ENCODE measurements at regions not wholly inside any gene's neighbourhood (a gene's known extent, or its start where the extent isn't known, plus 50 kb on each side); places are given as distances from the start of the nearest gene placed in this dataset.

DNA sequence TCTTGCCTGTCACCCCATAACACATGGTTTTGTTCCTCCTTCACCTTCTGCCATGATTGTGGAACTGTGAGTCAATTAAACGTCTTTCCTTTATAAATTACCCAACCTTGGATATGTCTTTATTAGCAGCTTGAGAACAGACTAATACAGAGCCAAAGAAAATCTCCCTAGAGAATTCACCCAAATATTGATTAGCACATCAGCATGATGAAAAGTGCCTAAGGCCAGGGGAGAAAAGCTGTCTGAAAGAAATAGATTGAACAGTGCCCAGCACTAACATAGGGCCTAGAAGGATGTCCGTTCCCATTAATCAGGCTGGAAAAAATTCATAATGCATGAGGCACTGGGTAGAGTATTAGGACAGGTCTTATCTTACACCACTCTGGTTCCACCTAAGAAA, 111.9 kb upstream of the CALN1 start:
- DNase-seq (ENCODE audit: low read depth) = no peak
- TF ChIP-seq, protein P1, sequence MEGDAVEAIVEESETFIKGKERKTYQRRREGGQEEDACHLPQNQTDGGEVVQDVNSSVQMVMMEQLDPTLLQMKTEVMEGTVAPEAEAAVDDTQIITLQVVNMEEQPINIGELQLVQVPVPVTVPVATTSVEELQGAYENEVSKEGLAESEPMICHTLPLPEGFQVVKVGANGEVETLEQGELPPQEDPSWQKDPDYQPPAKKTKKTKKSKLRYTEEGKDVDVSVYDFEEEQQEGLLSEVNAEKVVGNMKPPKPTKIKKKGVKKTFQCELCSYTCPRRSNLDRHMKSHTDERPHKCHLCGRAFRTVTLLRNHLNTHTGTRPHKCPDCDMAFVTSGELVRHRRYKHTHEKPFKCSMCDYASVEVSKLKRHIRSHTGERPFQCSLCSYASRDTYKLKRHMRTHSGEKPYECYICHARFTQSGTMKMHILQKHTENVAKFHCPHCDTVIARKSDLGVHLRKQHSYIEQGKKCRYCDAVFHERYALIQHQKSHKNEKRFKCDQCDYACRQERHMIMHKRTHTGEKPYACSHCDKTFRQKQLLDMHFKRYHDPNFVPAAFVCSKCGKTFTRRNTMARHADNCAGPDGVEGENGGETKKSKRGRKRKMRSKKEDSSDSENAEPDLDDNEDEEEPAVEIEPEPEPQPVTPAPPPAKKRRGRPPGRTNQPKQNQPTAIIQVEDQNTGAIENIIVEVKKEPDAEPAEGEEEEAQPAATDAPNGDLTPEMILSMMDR (conservative IDR thresholded peaks at IDR 0.05; ENCODE audit: low read depth, low read length) = no peak
- H3K4me3 ChIP-seq (ENCODE audit: low read depth, low read length) = no peak overlapping the region

DNA sequence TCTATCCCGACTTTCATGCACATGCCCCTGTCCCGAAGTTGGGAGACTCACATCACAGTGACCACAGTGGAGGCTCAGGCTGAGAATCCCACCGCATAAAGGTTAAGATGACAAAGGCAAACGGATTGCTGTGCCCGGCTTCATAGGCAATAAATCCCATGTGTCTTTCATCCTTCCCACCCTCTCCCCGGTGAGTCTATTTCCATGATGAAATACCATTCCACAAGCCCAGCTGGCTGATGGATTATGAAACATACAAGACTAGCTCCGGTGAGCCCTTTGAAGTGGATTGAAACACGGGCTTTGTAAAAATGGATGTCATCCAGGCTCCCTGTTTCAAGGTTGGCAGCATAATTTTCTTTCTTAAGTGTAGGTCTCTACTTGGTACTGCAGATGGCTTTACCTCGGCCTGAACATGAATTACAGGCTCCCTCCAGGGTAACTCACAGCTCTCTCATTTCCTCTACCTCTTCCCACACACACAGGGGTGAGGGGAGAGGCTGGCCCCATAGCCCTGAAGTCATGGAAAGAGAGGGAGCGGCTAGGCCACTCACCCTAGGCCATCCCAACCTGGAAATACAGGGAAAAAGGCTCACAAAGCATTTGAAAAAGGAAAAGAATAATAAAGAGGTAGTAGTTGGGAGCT, 92.0 kb upstream of the CALN1 start:
- DNase-seq (ENCODE audit: low read depth) = no peak
- no peak overlapping the region for H3K4me3 ChIP-seq (ENCODE audit: low read depth, low read length)
- TF ChIP-seq, protein P1 (conservative IDR thresholded peaks at IDR 0.05; ENCODE audit: low read depth, low read length) = no peak

DNA sequence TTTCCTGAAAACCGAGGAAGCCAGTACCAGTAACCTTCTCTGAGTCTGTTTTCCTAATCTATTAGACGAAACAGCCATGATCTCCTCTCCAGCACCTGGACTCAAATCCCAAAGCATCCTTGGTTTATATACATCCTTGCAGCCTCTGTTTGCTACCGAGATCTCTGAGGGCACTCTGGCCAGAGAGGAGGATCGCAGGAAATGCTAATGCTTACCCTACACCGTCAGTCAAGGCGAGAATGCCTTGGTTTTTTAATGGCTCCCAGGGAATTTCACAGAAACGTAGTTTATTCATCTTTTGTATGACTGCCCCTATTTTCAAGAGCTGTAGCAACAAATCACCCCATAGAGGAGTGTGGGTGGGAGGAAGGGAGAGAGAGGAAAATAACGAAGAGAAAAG, 91.5 kb upstream of the CALN1 start:
- TF ChIP-seq, protein P1 (conservative IDR thresholded peaks at IDR 0.05; ENCODE audit: low read depth, low read length) = no peak
- H3K4me3 ChIP-seq (ENCODE audit: low read depth, low read length) = no peak overlapping the region
- no peak for DNase-seq (ENCODE audit: low read depth)

DNA sequence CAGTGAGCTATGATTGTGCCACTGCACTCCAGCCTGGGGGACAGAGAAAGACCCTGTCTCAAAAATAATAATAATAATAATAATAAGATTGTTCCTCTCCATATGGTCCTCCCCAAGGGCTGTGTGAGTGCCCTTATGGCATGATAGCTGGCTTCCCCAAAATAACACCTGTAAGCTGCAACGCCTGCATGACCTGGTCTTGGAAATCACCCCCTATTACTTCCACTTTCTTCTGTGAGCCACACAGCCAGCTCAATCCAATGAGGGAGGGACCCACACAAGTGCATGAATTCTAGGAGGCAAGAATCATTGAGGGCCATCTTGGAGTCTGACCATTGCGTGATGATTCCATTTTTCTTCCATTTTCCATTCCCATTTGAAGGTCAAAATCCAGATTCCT, 82.7 kb upstream of the CALN1 start:
- TF ChIP-seq, protein P1 (conservative IDR thresholded peaks at IDR 0.05; ENCODE audit: low read depth, low read length) = no peak
- no peak overlapping the region for H3K4me3 ChIP-seq (ENCODE audit: low read depth, low read length)
- no peak for DNase-seq (ENCODE audit: low read depth)

DNA sequence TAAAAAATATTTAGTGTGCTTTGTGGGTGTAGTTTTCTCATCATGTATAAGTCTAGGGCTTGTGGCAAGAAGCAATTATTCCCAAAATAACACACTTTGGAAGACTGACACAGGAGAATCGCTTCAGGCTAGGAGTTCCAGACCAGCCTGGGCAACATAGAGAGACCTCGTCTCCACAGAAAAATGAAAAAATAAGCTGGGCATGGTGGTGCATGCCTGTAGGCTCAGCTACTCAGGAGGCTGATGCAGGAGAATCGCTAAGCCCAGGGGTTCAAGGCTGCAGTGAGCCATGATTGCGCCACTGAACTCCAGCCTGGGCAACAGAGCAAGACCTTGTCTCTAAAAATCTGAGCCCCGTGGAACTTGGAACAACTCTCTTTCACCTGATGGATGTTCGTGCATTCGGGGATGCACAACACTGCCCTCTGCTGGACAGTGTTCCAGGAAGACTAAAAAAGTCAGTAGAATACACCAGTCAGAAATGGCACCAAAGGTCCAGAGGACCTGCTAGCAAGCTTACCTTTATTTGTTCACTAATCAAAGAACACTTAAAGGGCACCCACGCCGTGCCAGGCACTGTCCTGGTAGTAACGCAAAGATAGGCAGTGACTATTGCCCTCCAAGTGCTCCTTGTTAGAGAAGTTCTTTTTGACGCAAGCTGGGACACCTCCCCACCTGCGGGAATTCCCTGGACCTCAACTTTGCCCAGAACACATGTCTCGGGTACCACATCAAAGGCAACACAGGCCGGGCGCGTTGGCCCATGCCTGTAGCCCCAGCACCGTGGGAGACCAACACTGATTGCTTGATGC, 81.9 kb upstream of the CALN1 start:
- no peak overlapping the region for H3K4me3 ChIP-seq (ENCODE audit: low read depth, low read length)
- TF ChIP-seq, protein P1 (conservative IDR thresholded peaks at IDR 0.05; ENCODE audit: low read depth, low read length) = peak; percentile 62
- DNase-seq (ENCODE audit: low read depth) = peak; percentile 56

DNA sequence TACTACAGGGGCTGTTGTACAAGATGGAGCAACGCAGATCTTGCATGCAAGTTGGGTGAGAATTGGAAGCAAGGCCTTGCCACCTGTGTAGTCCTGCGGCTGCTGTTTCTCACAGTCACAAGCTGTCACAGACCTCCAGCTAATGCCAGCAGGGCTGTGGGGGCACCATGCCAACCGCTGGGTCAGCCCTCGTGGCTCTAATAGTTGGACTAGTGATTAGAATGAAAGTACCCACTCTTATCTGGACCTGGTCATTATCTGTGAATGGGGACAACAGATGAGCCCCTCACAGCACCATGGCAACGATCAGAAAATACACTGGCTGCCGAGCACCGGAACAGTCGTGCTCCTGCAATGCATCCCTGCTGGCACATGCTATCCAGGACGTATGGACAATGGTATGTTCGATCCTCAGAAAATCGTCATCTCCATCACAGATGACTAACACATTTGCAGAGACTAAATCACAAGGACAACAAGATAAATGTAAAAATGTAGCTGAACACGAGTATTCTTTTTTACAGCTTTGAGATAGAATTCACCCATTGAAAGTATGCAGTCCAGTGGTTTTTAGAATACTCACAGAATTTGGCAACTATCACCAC, 80.4 kb upstream of the CALN1 start:
- H3K4me3 ChIP-seq (ENCODE audit: low read depth, low read length) = no peak overlapping the region
- TF ChIP-seq, protein P1 (conservative IDR thresholded peaks at IDR 0.05; ENCODE audit: low read depth, low read length) = no peak
- no peak for DNase-seq (ENCODE audit: low read depth)

Data from choroid plexus epithelial cell (primary cell).